ENCODE measurements at regions not wholly inside any gene's neighbourhood (a gene's known extent, or its start where the extent isn't known, plus 50 kb on each side); places are given as distances from the start of the nearest gene placed in this dataset.

- no peak for TF ChIP-seq CTCF (IDR thresholded peaks at IDR 0.05)
- TF ChIP-seq POLR2A (IDR thresholded peaks at IDR 0.05) = no peak
- DNase-seq = no peak
- no peaks in the 10 kb centered on the region for H3K36me3 ChIP-seq
Measured at GRCh38 chr15:25492315-25492714, 53.5 kb upstream of the UBE3A start.

More at GRCh38 chr15:25492315-25492714, 53.5 kb upstream of the UBE3A start:
- Histone ChIP-seq H3K9me3 (peaks cover 0 to 27% (median 0%) of the 10 kb centered on the region in 4 donors), H3K4me1 (no peaks in the 10 kb centered on the region), H3K4me3 (no peak overlapping the region), H3K27ac (no peak overlapping the region), H3K27me3 (no peaks in the 10 kb centered on the region)

Small RNA genes lying in the stretch of these regions (small RNA-seq; reads per million reads assigned to genes)
- gene AC023449.1 = 0 reads per million in 2 donors

Data from Peyer's patch (tissue), 4 donors.